H9 (cell line): ENCODE measurements at regions not wholly inside any gene's neighbourhood (a gene's known extent, or its start where the extent isn't known, plus 50 kb on each side); places are given as distances from the start of the nearest gene placed in this dataset.

ENCODE experiments used
- DNase-seq: peaks from one replicate; pipeline ENCODE4 v3.0.0-alpha.2; 2017
- H2AFZ ChIP-seq: one replicate; pipeline ENCODE4 v1.6.1; 2013; ENCODE audit warnings: mild to moderate bottlenecking, low read length, control low read depth, moderate library complexity
- H2AK5ac ChIP-seq: 2 replicates; pipeline ENCODE4 v1.6.1; 2013; ENCODE audit warnings: low read length, control low read depth, mixed read lengths; ENCODE audit not compliant: insufficient read length
- H2BK120ac ChIP-seq: one replicate; pipeline ENCODE4 v1.6.1; 2013; ENCODE audit warnings: low read depth, mild to moderate bottlenecking, low read length, control low read depth, inconsistent platforms; ENCODE audit not compliant: poor library complexity, severe bottlenecking
- H2BK12ac ChIP-seq: 2 replicates; pipeline ENCODE4 v1.6.1; 2013; ENCODE audit warnings: low read length, control low read depth, mixed read lengths, low read depth; ENCODE audit not compliant: insufficient read length
- H2BK15ac ChIP-seq: 2 replicates; pipeline ENCODE4 v1.6.1; 2013; ENCODE audit warnings: low read depth, low read length, control low read depth
- H2BK20ac ChIP-seq: one replicate; pipeline ENCODE4 v1.6.1; 2013; ENCODE audit warnings: low read depth, mild to moderate bottlenecking, low read length, control low read depth, inconsistent platforms; ENCODE audit not compliant: poor library complexity, severe bottlenecking
- H2BK5ac ChIP-seq: 2 replicates; pipeline ENCODE4 v1.6.1; 2013; ENCODE audit warnings: low read length, control low read depth, mixed read lengths; ENCODE audit not compliant: insufficient read length
- H3K14ac ChIP-seq: 2 replicates; pipeline ENCODE4 v1.6.1; 2013; ENCODE audit warnings: low read length, control low read depth; ENCODE audit not compliant: insufficient read depth
- H3K18ac ChIP-seq: 2 replicates; pipeline ENCODE4 v1.6.1; 2013; ENCODE audit warnings: low read depth, mild to moderate bottlenecking, mixed read lengths, low read length, control low read depth; ENCODE audit not compliant: insufficient read length
- H3K23ac ChIP-seq: 2 replicates; pipeline ENCODE4 v1.6.1; 2013; ENCODE audit warnings: low read length, control low read depth, mixed read lengths, low read depth; ENCODE audit not compliant: insufficient read length
- H3K23me2 ChIP-seq: 2 replicates; pipeline ENCODE4 v1.6.1; 2013; ENCODE audit warnings: low read depth, mild to moderate bottlenecking, mixed read lengths, low read length, control low read depth; ENCODE audit not compliant: insufficient read length, poor library complexity, severe bottlenecking
- H3K27ac ChIP-seq: 2 replicates; pipeline ENCODE4 v1.5.1; 2013; ENCODE audit warnings: low read length, control low read depth, mixed read lengths, low read depth; ENCODE audit not compliant: insufficient read length
- H3K27me3 ChIP-seq: 2 replicates; pipeline ENCODE4 v1.6.1; 2013; ENCODE audit warnings: low read length, control low read depth, inconsistent platforms; ENCODE audit not compliant: insufficient read depth
- H3K4ac ChIP-seq: 2 replicates; pipeline ENCODE4 v1.6.1; 2013; ENCODE audit warnings: low read depth, mild to moderate bottlenecking, control low read depth, inconsistent platforms, low read length, moderate library complexity
- H3K4me1 ChIP-seq: 2 replicates; pipeline ENCODE4 v1.6.1; 2013; ENCODE audit warnings: low read length, control low read depth, inconsistent platforms; ENCODE audit not compliant: insufficient read depth
- H3K4me2 ChIP-seq: 2 replicates; pipeline ENCODE4 v1.6.1; 2013; ENCODE audit warnings: low read length, control low read depth, mixed read lengths; ENCODE audit not compliant: insufficient read length, insufficient read depth
- H3K56ac ChIP-seq: 2 replicates; pipeline ENCODE4 v1.6.1; 2013; ENCODE audit warnings: low read depth, mild to moderate bottlenecking, mixed read lengths, low read length, control low read depth; ENCODE audit not compliant: insufficient read length
- H3K79me1 ChIP-seq: 2 replicates; pipeline ENCODE4 v1.6.1; 2013; ENCODE audit warnings: low read depth, mild to moderate bottlenecking, moderate library complexity, low read length, control low read depth, inconsistent platforms; ENCODE audit not compliant: insufficient read depth, poor library complexity, severe bottlenecking
- H3K79me2 ChIP-seq: 2 replicates; pipeline ENCODE4 v1.6.1; 2013; ENCODE audit warnings: low read length, control low read depth, inconsistent platforms; ENCODE audit not compliant: insufficient read depth
- H3K9ac ChIP-seq: 2 replicates; pipeline ENCODE4 v1.6.1; 2013; ENCODE audit warnings: low read length, control low read depth, mixed read lengths; ENCODE audit not compliant: insufficient read length; ENCODE audit errors: extremely low read depth
- H3K9me3 ChIP-seq: one replicate; pipeline ENCODE4 v1.6.1; 2013; ENCODE audit warnings: low read depth, low read length, inconsistent platforms; ENCODE audit not compliant: control insufficient read depth
- H3T11ph ChIP-seq: one replicate; pipeline ENCODE4 v1.6.1; 2013; ENCODE audit warnings: mild to moderate bottlenecking, low read length, control low read depth, inconsistent platforms
- H4K20me1 ChIP-seq: one replicate; pipeline ENCODE4 v1.6.1; 2013; ENCODE audit not compliant: control insufficient read depth, insufficient read length, insufficient read depth
- H4K5ac ChIP-seq: 2 replicates; pipeline ENCODE4 v1.6.1; 2013; ENCODE audit warnings: low read depth, mild to moderate bottlenecking, mixed read lengths, low read length, control low read depth; ENCODE audit not compliant: insufficient read length
- H4K8ac ChIP-seq: replicated peaks from 2 replicates; pipeline ENCODE4 v1.6.1; 2013; ENCODE audit warnings: low read length, control low read depth, mixed read lengths, low read depth; ENCODE audit not compliant: insufficient read length
- H4K91ac ChIP-seq: 2 replicates; pipeline ENCODE4 v1.6.1; 2013; ENCODE audit warnings: low read depth, mild to moderate bottlenecking, moderate library complexity, mixed read lengths, low read length, control low read depth; ENCODE audit not compliant: insufficient read length
- H3K27ac Mint-ChIP-seq, 3 experiments: 2 replicates in 2 of 3; 3 replicates in 1 of 3; pipeline ENCODE4 v1.8.0; 2020 to 2021; ENCODE audit warnings: mixed read lengths in 3 of 3, mild to moderate bottlenecking in 1 of 3, moderate library complexity in 1 of 3
- H3K27me3 Mint-ChIP-seq: 2 replicates; pipeline ENCODE4 v1.8.0; 2021; ENCODE audit warnings: low read depth, mild to moderate bottlenecking, moderate library complexity, mixed read lengths
- H3K36me3 Mint-ChIP-seq, 3 experiments: 2 replicates in 2 of 3; 3 replicates in 1 of 3; pipeline ENCODE4 v1.8.0; 2020 to 2021; ENCODE audit warnings: low read depth in 3 of 3, mixed read lengths in 3 of 3; ENCODE audit not compliant: insufficient read depth in 1 of 3
- H3K4me1 Mint-ChIP-seq, 2 experiments: 2 replicates each; pipeline ENCODE4 v1.8.0; 2020; ENCODE audit warnings: mixed read lengths in 2 of 2
- H3K4me3 Mint-ChIP-seq, 2 experiments: 2 replicates in 1 of 2; 3 replicates in 1 of 2; pipeline ENCODE4 v1.8.0; 2020 to 2021; ENCODE audit warnings: mild to moderate bottlenecking in 2 of 2, mixed read lengths in 2 of 2, moderate library complexity in 1 of 2
- H3K9me3 Mint-ChIP-seq, 2 experiments: 2 replicates in 1 of 2; 3 replicates in 1 of 2; pipeline ENCODE4 v1.8.0; 2020; ENCODE audit warnings: mild to moderate bottlenecking in 2 of 2, mixed read lengths in 2 of 2, moderate library complexity in 1 of 2
- WGBS: extraction: QIAGEN DNeasy Blood & Tissue Kit; methylation state at CpG from one replicate; pipeline ENCODE4 v1.1.7; 2013; ENCODE audit warnings: missing lambda C conversion rate, low lambda C conversion rate, mixed read lengths; ENCODE audit not compliant: insufficient read length; ENCODE audit errors: extremely low coverage; 5-methylcytosine and 5-hydroxymethylcytosine counted together
- TF ChIP-seq, protein P1 (sequence below): fragments of 200-600 bp; sonication (generic); conservative IDR thresholded peaks from 3 replicates; pipeline ENCODE4 v1.8.0; 2021; ENCODE audit warnings: antibody characterized with exemption, mild to moderate bottlenecking

DNA sequence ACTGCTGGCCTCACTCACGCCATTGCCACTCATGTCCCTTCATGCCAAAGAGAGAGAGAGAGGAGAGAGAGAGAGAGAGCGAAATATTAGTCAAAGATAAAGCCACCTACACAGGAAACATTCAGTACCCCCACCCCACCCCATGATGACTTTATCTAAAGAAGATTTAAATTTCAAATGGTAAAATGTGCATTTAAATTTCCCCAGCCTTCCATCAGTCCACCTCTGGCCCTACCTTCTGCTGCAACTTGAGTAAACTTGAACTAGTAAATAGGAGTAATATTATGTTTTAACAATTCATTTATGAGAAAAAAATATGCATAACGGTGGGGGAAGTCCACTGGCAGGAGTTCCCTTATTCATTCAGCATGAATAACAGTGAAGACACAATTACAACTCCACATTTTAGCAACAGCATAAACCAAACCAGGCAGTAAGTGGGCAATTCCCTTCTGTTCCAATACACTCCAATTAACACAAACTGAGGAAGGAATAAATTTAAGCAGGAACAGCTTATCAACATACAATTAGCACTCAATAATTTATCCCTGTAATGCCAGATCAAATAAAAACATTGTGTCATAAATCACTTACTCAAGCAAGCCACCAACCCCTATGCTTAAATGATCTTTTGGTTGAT lies 264.2 kb downstream of the LNPK start:
- Histone ChIP-seq H2BK120ac (no peak overlapping the region), H4K20me1 (no peaks in the 10 kb centered on the region), H3K9me3 (no peaks in the 10 kb centered on the region), H2AK5ac (no peak overlapping the region), H3K27ac (no peak overlapping the region), H3K18ac (no peak overlapping the region), H3K4me1 (no peaks in the 10 kb centered on the region; the same call in 1 of the 2 replicates), H4K8ac (no peak overlapping the region), H3K4me2 (no peak overlapping the region), H2BK15ac (no peak overlapping the region), H2AFZ (no peak overlapping the region), H4K5ac (no peak overlapping the region), H3K79me2 (no peaks in the 10 kb centered on the region), H3K79me1 (no peaks in the 10 kb centered on the region), H3K14ac (no peak overlapping the region), H3K27me3 (no peaks in the 10 kb centered on the region; the same call in 1 of the 2 replicates), H2BK20ac (no peak overlapping the region), H2BK12ac (no peak overlapping the region), H2BK5ac (no peak overlapping the region), H3K23ac (no peak overlapping the region), H3K56ac (no peak overlapping the region), H4K91ac (no peak overlapping the region), H3K9ac (no peak overlapping the region), H3K23me2 (no peaks in the 10 kb centered on the region), H3K4ac (no peak overlapping the region), H3T11ph (no peak overlapping the region)
- DNase-seq, result no peak
- Mint-ChIP-seq H3K4me1 (peaks cover 19 to 25% of the 10 kb centered on the region in 2 experiments), H3K36me3 (no peaks in the 10 kb centered on the region), H3K4me3 (no peak overlapping the region), H3K27ac (no peak overlapping the region; a peak in 1 of 7 replicates), H3K27me3 (no peaks in the 10 kb centered on the region), H3K9me3 (no peaks in the 10 kb centered on the region)
- TF ChIP-seq, protein P1, sequence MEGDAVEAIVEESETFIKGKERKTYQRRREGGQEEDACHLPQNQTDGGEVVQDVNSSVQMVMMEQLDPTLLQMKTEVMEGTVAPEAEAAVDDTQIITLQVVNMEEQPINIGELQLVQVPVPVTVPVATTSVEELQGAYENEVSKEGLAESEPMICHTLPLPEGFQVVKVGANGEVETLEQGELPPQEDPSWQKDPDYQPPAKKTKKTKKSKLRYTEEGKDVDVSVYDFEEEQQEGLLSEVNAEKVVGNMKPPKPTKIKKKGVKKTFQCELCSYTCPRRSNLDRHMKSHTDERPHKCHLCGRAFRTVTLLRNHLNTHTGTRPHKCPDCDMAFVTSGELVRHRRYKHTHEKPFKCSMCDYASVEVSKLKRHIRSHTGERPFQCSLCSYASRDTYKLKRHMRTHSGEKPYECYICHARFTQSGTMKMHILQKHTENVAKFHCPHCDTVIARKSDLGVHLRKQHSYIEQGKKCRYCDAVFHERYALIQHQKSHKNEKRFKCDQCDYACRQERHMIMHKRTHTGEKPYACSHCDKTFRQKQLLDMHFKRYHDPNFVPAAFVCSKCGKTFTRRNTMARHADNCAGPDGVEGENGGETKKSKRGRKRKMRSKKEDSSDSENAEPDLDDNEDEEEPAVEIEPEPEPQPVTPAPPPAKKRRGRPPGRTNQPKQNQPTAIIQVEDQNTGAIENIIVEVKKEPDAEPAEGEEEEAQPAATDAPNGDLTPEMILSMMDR, result no peak
- no CpG with 5 or more reads among the region's 3 CpGs for WGBS
